ENCODE measurements at regions not wholly inside any gene's neighbourhood (a gene's known extent, or its start where the extent isn't known, plus 50 kb on each side); places are given as distances from the start of the nearest gene placed in this dataset.

- TF ChIP-seq CTCF (IDR thresholded peaks at IDR 0.05) (no peak), EZH2 (IDR thresholded peaks at IDR 0.05; ENCODE audit: borderline replicate concordance, insufficient read depth, low read depth, low read length, poor library complexity, severe bottlenecking) (no peak)
- no peak for ATAC-seq (ENCODE audit: low read depth)
- Mint-ChIP-seq H3K4me1 (no peaks in the 10 kb centered on the region), H3K27ac (no peak overlapping the region), H3K4me3 (no peak overlapping the region), H3K9me3 (ENCODE audit: insufficient read depth) (no peaks in the 10 kb centered on the region), H3K27me3 (no peaks in the 10 kb centered on the region)
- CTCF ChIA-PET, result no interaction called here
- Histone ChIP-seq H3K27me3 (replicated peaks in 1 of 4; ENCODE audit: control extremely low read depth in 1 of 4, control insufficient read depth in 3 of 4, insufficient read depth in 4 of 4, low read length in 3 of 4) (no peaks in the 10 kb centered on the region), H3K27ac (ENCODE audit: low read length in 2 of 2) (no peak overlapping the region), H3K4me2 (replicated peaks; ENCODE audit: low read depth, low read length, poor library complexity, severe bottlenecking) (no peak overlapping the region), H3K4me1 (ENCODE audit: control insufficient read depth in 2 of 2, insufficient read depth in 2 of 2, low read length in 2 of 2) (no peaks in the 10 kb centered on the region), H3K9ac (ENCODE audit: low read length) (no peak overlapping the region), H3K4me3 (ENCODE audit: control extremely low read depth in 1 of 5, extremely low read depth in 1 of 5, insufficient read depth in 1 of 5, low read depth in 2 of 5, low read length in 4 of 5) (no peak overlapping the region), H3K79me2 (ENCODE audit: control insufficient read depth, insufficient read depth, low read length) (no peaks in the 10 kb centered on the region), H3K36me3 (replicated peaks in 1 of 2; ENCODE audit: control extremely low read depth in 1 of 2, control insufficient read depth in 1 of 2, extremely low read depth in 1 of 2, insufficient read depth in 2 of 2, low read length in 1 of 2) (no peaks in the 10 kb centered on the region), H3K9me3 (ENCODE audit: control extremely low read depth in 1 of 3, control insufficient read depth in 2 of 3, insufficient read depth in 1 of 3, low read length in 2 of 3) (no peaks in the 10 kb centered on the region), H2AFZ (ENCODE audit: insufficient read depth, low read depth, low read length, poor library complexity, severe bottlenecking) (no peak overlapping the region), H4K20me1 (ENCODE audit: control insufficient read depth, insufficient read depth, low read length, poor library complexity, severe bottlenecking) (no peaks in the 10 kb centered on the region)
- DNase-seq, result no peak
- intact Hi-C loops (cut with micrococcal nuclease), result no loop called here
- POLR2A ChIA-PET, result no interaction called here
Measured at GRCh38 chr13:55214841-55215345, 1925.8 kb upstream of the PRR20A start.

GRCh38 chr13:55219538-55219937, 1921.2 kb upstream of the PRR20A start:
- Histone ChIP-seq H3K36me3 (replicated peaks in 1 of 2; ENCODE audit: control extremely low read depth in 1 of 2, control insufficient read depth in 1 of 2, extremely low read depth in 1 of 2, insufficient read depth in 2 of 2, low read length in 1 of 2) (no peaks in the 10 kb centered on the region), H3K9me3 (ENCODE audit: control extremely low read depth in 1 of 3, control insufficient read depth in 2 of 3, insufficient read depth in 1 of 3, low read length in 2 of 3) (no peaks in the 10 kb centered on the region), H3K27ac (ENCODE audit: low read length in 2 of 2) (no peak overlapping the region), H4K20me1 (ENCODE audit: control insufficient read depth, insufficient read depth, low read length, poor library complexity, severe bottlenecking) (no peaks in the 10 kb centered on the region), H3K9ac (ENCODE audit: low read length) (no peak overlapping the region), H3K4me1 (ENCODE audit: control insufficient read depth in 2 of 2, insufficient read depth in 2 of 2, low read length in 2 of 2) (no peaks in the 10 kb centered on the region), H3K4me3 (ENCODE audit: control extremely low read depth in 1 of 5, extremely low read depth in 1 of 5, insufficient read depth in 1 of 5, low read depth in 2 of 5, low read length in 4 of 5) (no peak overlapping the region), H3K27me3 (replicated peaks in 1 of 4; ENCODE audit: control extremely low read depth in 1 of 4, control insufficient read depth in 3 of 4, insufficient read depth in 4 of 4, low read length in 3 of 4) (no peaks in the 10 kb centered on the region), H3K4me2 (replicated peaks; ENCODE audit: low read depth, low read length, poor library complexity, severe bottlenecking) (no peak overlapping the region), H2AFZ (ENCODE audit: insufficient read depth, low read depth, low read length, poor library complexity, severe bottlenecking) (no peak overlapping the region), H3K79me2 (ENCODE audit: control insufficient read depth, insufficient read depth, low read length) (no peaks in the 10 kb centered on the region)
- H3K27ac Mint-ChIP-seq, result no peak overlapping the region
- TF ChIP-seq CTCF (IDR thresholded peaks at IDR 0.05) (no peak), EZH2 (IDR thresholded peaks at IDR 0.05; ENCODE audit: borderline replicate concordance, insufficient read depth, low read depth, low read length, poor library complexity, severe bottlenecking) (no peak)
- H3K4me1 Mint-ChIP-seq, result no peaks in the 10 kb centered on the region
- no peak overlapping the region for H3K4me3 Mint-ChIP-seq
- H3K9me3 Mint-ChIP-seq (ENCODE audit: insufficient read depth), result no peaks in the 10 kb centered on the region
- no peaks in the 10 kb centered on the region for H3K27me3 Mint-ChIP-seq
- CTCF ChIA-PET, result no interaction called here
- DNase-seq (no peak), ATAC-seq (ENCODE audit: low read depth) (no peak)
- intact Hi-C loops (cut with micrococcal nuclease), result no loop called here
- no CpG with 5 or more reads among the region's 1 CpG for WGBS (ENCODE audit: insufficient coverage)
- POLR2A ChIA-PET, result no interaction called here

Measured in B cell (primary cell).